Choroid plexus epithelial cell (primary cell): ENCODE measurements at regions not wholly inside any gene's neighbourhood (a gene's known extent, or its start where the extent isn't known, plus 50 kb on each side); places are given as distances from the start of the nearest gene placed in this dataset.

Experiments
- DNase-seq: peaks from one replicate; pipeline ENCODE4 v3.0.0-alpha.2; 2010; ENCODE audit warnings: low read depth
- H3K4me3 ChIP-seq: 2 replicates; pipeline ENCODE4 v1.5.1; 2011; ENCODE audit warnings: low read depth, mild to moderate bottlenecking, control low read depth, low read length, moderate library complexity
- TF ChIP-seq, protein P1 (sequence below): conservative IDR thresholded peaks from 2 replicates; pipeline ENCODE4 v1.5.1; 2011; ENCODE audit warnings: low read depth, mild to moderate bottlenecking, control low read depth, inconsistent platforms, low read length, moderate library complexity

- H3K4me3 ChIP-seq, result no peak overlapping the region
- TF ChIP-seq, protein P1, sequence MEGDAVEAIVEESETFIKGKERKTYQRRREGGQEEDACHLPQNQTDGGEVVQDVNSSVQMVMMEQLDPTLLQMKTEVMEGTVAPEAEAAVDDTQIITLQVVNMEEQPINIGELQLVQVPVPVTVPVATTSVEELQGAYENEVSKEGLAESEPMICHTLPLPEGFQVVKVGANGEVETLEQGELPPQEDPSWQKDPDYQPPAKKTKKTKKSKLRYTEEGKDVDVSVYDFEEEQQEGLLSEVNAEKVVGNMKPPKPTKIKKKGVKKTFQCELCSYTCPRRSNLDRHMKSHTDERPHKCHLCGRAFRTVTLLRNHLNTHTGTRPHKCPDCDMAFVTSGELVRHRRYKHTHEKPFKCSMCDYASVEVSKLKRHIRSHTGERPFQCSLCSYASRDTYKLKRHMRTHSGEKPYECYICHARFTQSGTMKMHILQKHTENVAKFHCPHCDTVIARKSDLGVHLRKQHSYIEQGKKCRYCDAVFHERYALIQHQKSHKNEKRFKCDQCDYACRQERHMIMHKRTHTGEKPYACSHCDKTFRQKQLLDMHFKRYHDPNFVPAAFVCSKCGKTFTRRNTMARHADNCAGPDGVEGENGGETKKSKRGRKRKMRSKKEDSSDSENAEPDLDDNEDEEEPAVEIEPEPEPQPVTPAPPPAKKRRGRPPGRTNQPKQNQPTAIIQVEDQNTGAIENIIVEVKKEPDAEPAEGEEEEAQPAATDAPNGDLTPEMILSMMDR, result no peak
- DNase-seq, result no peak
These were observed 298.8 kb downstream of the TNS1 start for GRCh38 chr2:217703999-217704398.

DNA sequence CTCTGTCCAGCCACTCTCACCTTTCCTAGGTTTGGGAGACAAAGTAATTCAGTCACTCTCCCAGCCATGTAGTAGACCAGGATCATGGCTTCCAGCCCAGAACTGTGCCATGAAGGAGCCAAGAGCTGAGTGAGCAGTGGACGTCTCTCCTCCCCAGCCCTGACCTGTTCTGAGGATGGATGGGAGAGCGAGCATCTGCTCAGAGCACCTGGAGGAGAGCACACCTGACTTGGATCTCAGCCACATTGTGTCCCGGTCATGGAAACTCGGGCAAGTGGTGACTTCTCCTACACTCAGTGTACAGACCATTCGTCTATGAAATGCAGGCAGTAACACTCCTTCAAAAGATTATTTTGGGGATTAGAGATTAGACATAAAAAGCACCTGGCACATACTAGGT lies 299.7 kb downstream of the TNS1 start:
- DNase-seq, result no peak
- TF ChIP-seq, protein P1, result no peak
- H3K4me3 ChIP-seq, result no peak overlapping the region

DNA sequence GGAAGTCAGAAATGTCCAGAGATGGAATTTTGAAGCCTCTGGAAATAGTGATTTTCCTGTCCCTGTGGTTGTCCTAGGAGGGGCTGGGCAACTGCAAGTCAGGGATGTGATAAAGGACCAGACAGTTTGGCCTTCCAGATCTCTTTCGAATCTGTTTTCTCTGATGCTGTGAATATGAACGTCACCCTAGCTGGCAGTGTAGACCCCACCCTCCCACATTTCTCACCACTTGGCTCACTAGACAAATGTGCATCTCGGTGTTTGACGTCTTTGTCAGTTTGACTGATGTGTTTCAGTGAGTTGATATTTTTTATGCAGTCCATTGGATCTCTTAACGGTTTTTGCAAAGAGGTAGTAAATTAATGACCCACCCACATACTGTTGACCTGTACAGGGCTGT lies 301.2 kb downstream of the TNS1 start:
- no peak overlapping the region for H3K4me3 ChIP-seq
- TF ChIP-seq, protein P1, result no peak
- DNase-seq, result no peak

GRCh38 chr2:217698691-217699090 lies 304.1 kb downstream of the TNS1 start:
- TF ChIP-seq, protein P1, result no peak

DNA sequence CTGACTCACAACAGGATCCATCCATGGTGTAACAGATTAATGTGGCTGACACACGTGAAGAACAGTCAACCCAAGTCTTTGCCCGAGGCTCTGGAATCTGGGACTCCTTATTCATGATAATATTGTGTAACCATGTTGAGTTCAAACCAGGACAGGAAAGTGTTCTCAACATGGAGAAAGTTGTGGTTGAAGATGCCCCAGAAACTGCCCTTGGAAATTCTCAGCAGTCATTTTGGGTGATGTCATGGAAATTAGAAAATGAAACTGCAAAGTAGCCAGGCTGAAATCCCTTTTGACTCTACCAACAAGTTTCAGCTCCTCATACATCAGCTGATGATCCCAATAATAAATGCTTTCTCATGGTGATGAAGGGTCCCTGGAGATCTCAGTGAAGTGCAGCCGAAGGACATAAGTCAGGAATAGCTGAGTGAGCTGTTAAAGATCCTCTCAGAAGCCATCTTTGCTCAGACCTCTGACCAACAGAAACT lies 307.7 kb downstream of the TNS1 start:
- TF ChIP-seq, protein P1, result no peak
- DNase-seq, result peak; percentile 99
- H3K4me3 ChIP-seq, result no peak overlapping the region

More at GRCh38 chr2:217698691-217699090, 304.1 kb downstream of the TNS1 start:
- no peak overlapping the region for H3K4me3 ChIP-seq
- DNase-seq, result no peak

DNA sequence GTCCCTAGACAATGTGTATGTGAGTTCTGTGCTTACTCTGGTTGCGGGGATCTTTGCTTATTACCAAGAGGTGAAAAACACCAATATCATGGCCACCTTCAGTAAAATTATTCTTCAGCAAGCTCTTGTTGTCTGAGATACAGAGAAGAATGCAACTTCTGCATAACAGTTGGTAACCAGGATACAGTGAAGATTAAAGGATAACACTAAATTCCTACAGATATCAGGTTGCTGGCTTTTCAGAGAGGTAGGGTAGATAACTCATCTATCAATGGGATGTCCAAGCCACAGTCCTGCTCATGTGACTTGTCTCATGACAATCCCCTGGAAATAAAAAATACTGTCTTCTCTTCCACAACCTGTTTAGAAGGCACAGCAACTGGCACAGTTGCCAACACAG lies 308.5 kb downstream of the TNS1 start:
- no peak overlapping the region for H3K4me3 ChIP-seq
- peak; percentile 75 for DNase-seq
- TF ChIP-seq, protein P1, result no peak

- TF ChIP-seq, protein P1, result no peak
- H3K4me3 ChIP-seq, result no peak overlapping the region
- DNase-seq, result no peak
These were observed 309.4 kb downstream of the TNS1 start for GRCh38 chr2:217693363-217693762.
